Esophagus muscularis mucosa (tissue), 4 donors: ENCODE measurements at regions not wholly inside any gene's neighbourhood (a gene's known extent, or its start where the extent isn't known, plus 50 kb on each side); places are given as distances from the start of the nearest gene placed in this dataset.

ENCODE experiments used
- DNase-seq: peaks from one replicate; pipeline ENCODE4 v3.0.0-alpha.2; 2017; ENCODE audit errors: extremely low spot score
- H3K27ac ChIP-seq, 4 donors: fragments of 200-600 bp; sonication (generic); replicated peaks in 1 of 4; 1 replicate in 3 of 4; 2 replicates in 1 of 4; pipeline ENCODE4 v1.5.1; 2016 to 2019; ENCODE audit warnings: mild to moderate bottlenecking in 1 of 4
- H3K27me3 ChIP-seq, 4 donors: fragments of 200-600 bp; sonication (generic); one replicate each; pipeline versions ENCODE4 v1.5.1 to v1.6.0; 2016 to 2019
- H3K36me3 ChIP-seq, 4 donors: fragments of 200-600 bp; sonication (generic); one replicate each; pipeline ENCODE4 v1.5.1; 2016 to 2019
- H3K4me1 ChIP-seq, 4 donors: fragments of 200-600 bp; sonication (generic); one replicate each; pipeline ENCODE4 v1.5.1; 2016 to 2019
- H3K4me3 ChIP-seq, 4 donors: fragments of 200-600 bp; sonication (generic); 1 replicate in 2 of 4; 2 replicates in 2 of 4; pipeline ENCODE4 v1.5.1; 2016 to 2019; ENCODE audit warnings: mild to moderate bottlenecking in 4 of 4, moderate library complexity in 1 of 4
- H3K9me3 ChIP-seq, 4 donors: fragments of 200-600 bp; sonication (generic); 1 replicate in 3 of 4; 2 replicates in 1 of 4; pipeline ENCODE4 v1.5.1; 2016 to 2019
- CTCF ChIP-seq, 3 experiments: fragments of 200-600 bp in 2 of 3; fragments of 450-650 bp in 1 of 3; sonication (generic) in 2 of 3; IDR thresholded peaks; one replicate each; pipeline ENCODE4 v1.5.1; 2017 to 2019; ENCODE audit warnings: antibody characterized with exemption in 3 of 3, mild to moderate bottlenecking in 2 of 3, moderate library complexity in 1 of 3
- EP300 ChIP-seq: sonication (generic); formaldehyde crosslinking; IDR thresholded peaks from one replicate; pipeline ENCODE4 v1.6.1; 2017; ENCODE audit warnings: antibody characterized with exemption
- POLR2A ChIP-seq: fragments of 450-650 bp; IDR thresholded peaks from one replicate; pipeline ENCODE4 v1.6.1; 2017; ENCODE audit warnings: antibody characterized with exemption, moderate library complexity, mild to moderate bottlenecking, low read depth
- POLR2AphosphoS5 ChIP-seq, 2 donors: sonication (generic); formaldehyde crosslinking; IDR thresholded peaks; one replicate each; pipeline ENCODE4 v1.6.1; 2017; ENCODE audit warnings: antibody characterized with exemption in 2 of 2
- WGBS: methylation state at CpG from one replicate; pipeline ENCODE4 v1.1.5; 2018; 5-methylcytosine and 5-hydroxymethylcytosine counted together
- intact Hi-C: fragments of 100-400 bp; cut with DNase I; formaldehyde crosslinking; loops from one replicate; pipeline ENCODE4 v1.15.1; 2023

GRCh38 chr5:167230414-167230813 is 1061.0 kb upstream of the WWC1 start:
- DNase-seq, result no peak
- Histone ChIP-seq H3K36me3 (no peaks in the 10 kb centered on the region), H3K9me3 (peaks cover 0 to 14% (median 9%) of the 10 kb centered on the region in 4 donors), H3K4me1 (no peaks in the 10 kb centered on the region), H3K27me3 (no peaks in the 10 kb centered on the region), H3K4me3 (no peak overlapping the region), H3K27ac (no peak overlapping the region)
- intact Hi-C loops, result no loop called here
- WGBS, result 88% methylated on average over 1 of the region's 1 CpG
- TF ChIP-seq POLR2A, result no peak
- no peak for TF ChIP-seq EP300
- no peak for TF ChIP-seq POLR2AphosphoS5 (IDR thresholded peaks at IDR 0.05)
- TF ChIP-seq CTCF (IDR thresholded peaks at IDR 0.05), result no peak

GRCh38 chr5:167232675-167233311 is 1058.7 kb upstream of the WWC1 start:
- 83% methylated on average over 3 of the region's 3 CpGs for WGBS
- no peaks in the 10 kb centered on the region for H3K27me3 ChIP-seq
- H3K36me3 ChIP-seq, result no peaks in the 10 kb centered on the region
- no peak for DNase-seq
- no peak overlapping the region for H3K4me3 ChIP-seq
- TF ChIP-seq EP300 (no peak), POLR2AphosphoS5 (IDR thresholded peaks at IDR 0.05) (no peak), POLR2A (no peak)
- no peak overlapping the region for H3K27ac ChIP-seq
- peaks cover 0 to 8% (median 6%) of the 10 kb centered on the region in 4 donors for H3K9me3 ChIP-seq
- intact Hi-C loops, result no loop called here
- no peaks in the 10 kb centered on the region for H3K4me1 ChIP-seq

- WGBS, result 68% methylated on average over 3 of the region's 3 CpGs
- Histone ChIP-seq H3K9me3 (peaks cover 0 to under 1% (median 0%) of the 10 kb centered on the region in 4 donors), H3K4me1 (no peaks in the 10 kb centered on the region), H3K27me3 (no peaks in the 10 kb centered on the region), H3K4me3 (no peak overlapping the region), H3K27ac (no peak overlapping the region), H3K36me3 (no peaks in the 10 kb centered on the region)
- no peak for TF ChIP-seq EP300
- TF ChIP-seq POLR2A, result no peak
- TF ChIP-seq CTCF (IDR thresholded peaks at IDR 0.05), result no peak
- TF ChIP-seq POLR2AphosphoS5 (IDR thresholded peaks at IDR 0.05), result no peak
- DNase-seq, result no peak
- intact Hi-C loops, result no loop called here
Measured at GRCh38 chr5:167233507-167234220, 1057.8 kb upstream of the WWC1 start.

- H3K27me3 ChIP-seq, result no peaks in the 10 kb centered on the region
- intact Hi-C loops, result no loop called here
- H3K4me1 ChIP-seq, result peaks cover 0 to under 1% (median 0%) of the 10 kb centered on the region in 4 donors
- no peak for DNase-seq
- 73% methylated on average over 6 of the region's 6 CpGs for WGBS
- H3K4me3 ChIP-seq, result no peak overlapping the region
- H3K27ac ChIP-seq, result no peak overlapping the region
- H3K36me3 ChIP-seq, result no peaks in the 10 kb centered on the region
- no peak for TF ChIP-seq POLR2AphosphoS5 (IDR thresholded peaks at IDR 0.05)
- TF ChIP-seq EP300, result no peak
- no peak for TF ChIP-seq CTCF (IDR thresholded peaks at IDR 0.05)
- no peak for TF ChIP-seq POLR2A
- no peaks in the 10 kb centered on the region for H3K9me3 ChIP-seq
Measured at GRCh38 chr5:167241436-167242067, 1049.9 kb upstream of the WWC1 start.

GRCh38 chr5:167242701-167243100 is 1048.7 kb upstream of the WWC1 start:
- no peak for DNase-seq
- Histone ChIP-seq H3K4me3 (no peak overlapping the region), H3K36me3 (no peaks in the 10 kb centered on the region), H3K9me3 (no peaks in the 10 kb centered on the region), H3K27me3 (no peaks in the 10 kb centered on the region), H3K27ac (no peak overlapping the region), H3K4me1 (peaks cover 0 to 3% (median 0%) of the 10 kb centered on the region in 4 donors)
- WGBS, result 69% methylated on average over 4 of the region's 4 CpGs
- TF ChIP-seq CTCF (IDR thresholded peaks at IDR 0.05) (no peak), POLR2A (no peak)
- intact Hi-C loops, result no loop called here
